Transverse colon (tissue), 4 donors: ENCODE measurements at regions not wholly inside any gene's neighbourhood (a gene's known extent, or its start where the extent isn't known, plus 50 kb on each side); places are given as distances from the start of the nearest gene placed in this dataset.

ENCODE experiments used
- CTCF ChIP-seq, 5 experiments: fragments of 200-600 bp in 3 of 5; fragments of 450-650 bp in 2 of 5; sonication (generic) in 3 of 5; IDR thresholded peaks; 1 replicate in 2 of 5; 2 replicates in 3 of 5; pipeline ENCODE4 v1.5.1; 2016 to 2017; ENCODE audit warnings: antibody characterized with exemption in 5 of 5, inconsistent platforms in 3 of 5, mild to moderate bottlenecking in 2 of 5, moderate library complexity in 1 of 5
- EP300 ChIP-seq: sonication (generic); formaldehyde crosslinking; IDR thresholded peaks from one replicate; pipeline ENCODE4 v1.6.1; 2017; ENCODE audit warnings: antibody characterized with exemption, low read depth
- POLR2A ChIP-seq: fragments of 450-650 bp; IDR thresholded peaks from one replicate; pipeline ENCODE4 v1.6.1; 2016; ENCODE audit warnings: antibody characterized with exemption, mild to moderate bottlenecking, moderate library complexity
- POLR2AphosphoS5 ChIP-seq, 3 donors: sonication (generic); formaldehyde crosslinking; IDR thresholded peaks; one replicate each; pipeline ENCODE4 v1.6.1; 2016; ENCODE audit warnings: antibody characterized with exemption in 3 of 3

- TF ChIP-seq CTCF (IDR thresholded peaks at IDR 0.05) (no peak), POLR2A (no peak), POLR2AphosphoS5 (IDR thresholded peaks at IDR 0.05) (no peak), EP300 (no peak)
These were observed 243.7 kb downstream of the FOXO1 start for GRCh38 chr13:40422588-40423235.
